ENCODE measurements at regions not wholly inside any gene's neighbourhood (a gene's known extent, or its start where the extent isn't known, plus 50 kb on each side); places are given as distances from the start of the nearest gene placed in this dataset.

DNA sequence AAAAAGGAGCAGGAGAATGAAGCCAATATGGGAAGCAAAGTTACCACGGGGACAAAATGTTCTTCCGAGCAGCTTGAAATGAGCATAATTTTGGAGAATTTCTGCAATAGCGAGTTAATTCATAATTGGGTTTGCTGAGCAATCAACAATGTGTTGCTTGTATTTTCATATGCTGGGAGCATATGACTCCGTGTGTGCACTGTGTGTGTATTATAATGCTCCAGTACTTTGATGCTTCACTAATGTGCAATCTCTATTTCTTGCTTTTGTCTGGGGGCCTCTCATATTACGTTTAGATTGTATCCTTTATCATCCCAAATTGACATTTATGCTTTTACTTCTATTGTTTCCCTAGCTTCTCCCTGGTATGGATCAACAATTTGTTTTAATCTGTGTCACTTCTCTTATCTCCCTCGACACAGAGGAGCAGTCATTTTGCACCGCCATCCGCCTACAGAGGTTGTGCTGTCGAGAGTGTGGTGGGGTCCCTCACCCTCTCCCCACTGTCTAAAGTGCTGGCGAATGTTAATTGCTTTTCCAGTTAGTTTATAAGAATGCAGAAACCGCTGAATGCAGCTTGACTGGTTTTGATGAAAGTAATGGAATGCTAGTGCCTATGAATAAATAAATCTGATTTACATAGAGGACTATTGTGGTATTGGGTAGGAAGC is 372.5 kb upstream of the WWC1 start:
- no peak for DNase-seq
- peaks cover 0 to 2% (median 0%) of the 10 kb centered on the region in 3 donors for H3K27me3 Mint-ChIP-seq (ENCODE audit: low read depth in 3 of 3)
- Histone ChIP-seq H3K79me2 (ENCODE audit: insufficient read depth, low read length) (no peaks in the 10 kb centered on the region), H3K9me3 (replicated peaks in 1 of 2; ENCODE audit: control insufficient read depth in 1 of 2, insufficient read depth in 1 of 2, low read length in 2 of 2) (no peaks in the 10 kb centered on the region), H2AFZ (ENCODE audit: insufficient read depth, low read depth, low read length, poor library complexity, severe bottlenecking) (no peak overlapping the region), H3K9ac (ENCODE audit: insufficient read depth, low read length, poor library complexity, severe bottlenecking) (no peak overlapping the region), H3K4me1 (ENCODE audit: control insufficient read depth in 1 of 2, insufficient read depth in 2 of 2, low read length in 2 of 2) (peaks cover 6 to 9% of the 10 kb centered on the region in 2 donors), H3K36me3 (replicated peaks in 1 of 2; ENCODE audit: control insufficient read depth in 1 of 2, insufficient read depth in 2 of 2, low read length in 2 of 2) (no peaks in the 10 kb centered on the region), H3K4me2 (replicated peaks; ENCODE audit: extremely low read depth, low read length, poor library complexity, severe bottlenecking) (no peak overlapping the region), H3K27me3 (ENCODE audit: control insufficient read depth in 2 of 2, insufficient read depth in 2 of 2, low read length in 2 of 2) (no peaks in the 10 kb centered on the region), H3K27ac (ENCODE audit: low read depth in 1 of 2, low read length in 2 of 2) (no peak overlapping the region), H4K20me1 (ENCODE audit: insufficient read depth, low read length) (no peaks in the 10 kb centered on the region), H3K4me3 (replicated peaks in 1 of 3; ENCODE audit: low read depth in 2 of 3, low read length in 3 of 3) (no peak overlapping the region)
- H3K4me1 Mint-ChIP-seq = peaks cover 6% of the 10 kb centered on the region
- no peak overlapping the region for H3K27ac Mint-ChIP-seq
- H3K9me3 Mint-ChIP-seq = peaks cover 0 to 3% (median 0%) of the 10 kb centered on the region in 7 donors
- intact Hi-C loops (cut with micrococcal nuclease) = no loop called here
- H3K36me3 Mint-ChIP-seq = no peaks in the 10 kb centered on the region
- TF ChIP-seq, protein P1, sequence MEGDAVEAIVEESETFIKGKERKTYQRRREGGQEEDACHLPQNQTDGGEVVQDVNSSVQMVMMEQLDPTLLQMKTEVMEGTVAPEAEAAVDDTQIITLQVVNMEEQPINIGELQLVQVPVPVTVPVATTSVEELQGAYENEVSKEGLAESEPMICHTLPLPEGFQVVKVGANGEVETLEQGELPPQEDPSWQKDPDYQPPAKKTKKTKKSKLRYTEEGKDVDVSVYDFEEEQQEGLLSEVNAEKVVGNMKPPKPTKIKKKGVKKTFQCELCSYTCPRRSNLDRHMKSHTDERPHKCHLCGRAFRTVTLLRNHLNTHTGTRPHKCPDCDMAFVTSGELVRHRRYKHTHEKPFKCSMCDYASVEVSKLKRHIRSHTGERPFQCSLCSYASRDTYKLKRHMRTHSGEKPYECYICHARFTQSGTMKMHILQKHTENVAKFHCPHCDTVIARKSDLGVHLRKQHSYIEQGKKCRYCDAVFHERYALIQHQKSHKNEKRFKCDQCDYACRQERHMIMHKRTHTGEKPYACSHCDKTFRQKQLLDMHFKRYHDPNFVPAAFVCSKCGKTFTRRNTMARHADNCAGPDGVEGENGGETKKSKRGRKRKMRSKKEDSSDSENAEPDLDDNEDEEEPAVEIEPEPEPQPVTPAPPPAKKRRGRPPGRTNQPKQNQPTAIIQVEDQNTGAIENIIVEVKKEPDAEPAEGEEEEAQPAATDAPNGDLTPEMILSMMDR (IDR thresholded peaks at IDR 0.05) = no peak
- no peak overlapping the region for H3K4me3 Mint-ChIP-seq
- WGBS (ENCODE audit: insufficient coverage) = 95% methylated on average over 4 of the region's 11 CpGs

GRCh38 chr5:167920589-167920988 is 370.9 kb upstream of the WWC1 start:
- Histone ChIP-seq H3K9me3 (replicated peaks in 1 of 2; ENCODE audit: control insufficient read depth in 1 of 2, insufficient read depth in 1 of 2, low read length in 2 of 2) (no peaks in the 10 kb centered on the region), H3K9ac (ENCODE audit: insufficient read depth, low read length, poor library complexity, severe bottlenecking) (no peak overlapping the region), H3K79me2 (ENCODE audit: insufficient read depth, low read length) (no peaks in the 10 kb centered on the region), H3K4me3 (replicated peaks in 1 of 3; ENCODE audit: low read depth in 2 of 3, low read length in 3 of 3) (no peak overlapping the region), H3K4me2 (replicated peaks; ENCODE audit: extremely low read depth, low read length, poor library complexity, severe bottlenecking) (peak overlapping the region; percentile 23), H3K27ac (ENCODE audit: low read depth in 1 of 2, low read length in 2 of 2) (no peak overlapping the region), H4K20me1 (ENCODE audit: insufficient read depth, low read length) (no peaks in the 10 kb centered on the region), H2AFZ (ENCODE audit: insufficient read depth, low read depth, low read length, poor library complexity, severe bottlenecking) (no peak overlapping the region), H3K27me3 (ENCODE audit: control insufficient read depth in 2 of 2, insufficient read depth in 2 of 2, low read length in 2 of 2) (no peaks in the 10 kb centered on the region), H3K36me3 (replicated peaks in 1 of 2; ENCODE audit: control insufficient read depth in 1 of 2, insufficient read depth in 2 of 2, low read length in 2 of 2) (no peaks in the 10 kb centered on the region), H3K4me1 (ENCODE audit: control insufficient read depth in 1 of 2, insufficient read depth in 2 of 2, low read length in 2 of 2) (peaks cover 6 to 9% of the 10 kb centered on the region in 2 donors)
- intact Hi-C loops (cut with micrococcal nuclease) = no loop called here
- H3K4me1 Mint-ChIP-seq = peaks cover 6% of the 10 kb centered on the region
- WGBS (ENCODE audit: insufficient coverage) = no CpG with 5 or more reads among the region's 2 CpGs
- no peaks in the 10 kb centered on the region for H3K36me3 Mint-ChIP-seq
- H3K27ac Mint-ChIP-seq = peak overlapping the region in 3 of 7 donors; percentile 27 to 68 (median 44)
- H3K27me3 Mint-ChIP-seq (ENCODE audit: low read depth in 3 of 3) = peaks cover 0 to 2% (median 0%) of the 10 kb centered on the region in 3 donors
- peaks cover 0 to 9% (median 0%) of the 10 kb centered on the region in 7 donors for H3K9me3 Mint-ChIP-seq
- TF ChIP-seq, protein P1 (IDR thresholded peaks at IDR 0.05) = no peak
- H3K4me3 Mint-ChIP-seq = no peak overlapping the region
- peak; percentile 33 to 58 (median 38) for DNase-seq

Measured in CD14-positive monocyte (primary cell).